Keratinocyte (primary cell): ENCODE measurements at regions not wholly inside any gene's neighbourhood (a gene's known extent, or its start where the extent isn't known, plus 50 kb on each side); places are given as distances from the start of the nearest gene placed in this dataset.

Source experiments
- DNase-seq: peaks from one replicate; pipeline ENCODE4 v3.0.0-alpha.2; 2011; ENCODE audit warnings: low read depth, missing footprints, low spot score
- FAIRE-seq: peaks from 2 replicates; lab custom pipeline; 2011; peaks lifted over from hg19 to GRCh38; lab: Jason Lieb, UNC
- H2AFZ ChIP-seq: 2 replicates; pipeline ENCODE4 v1.6.0; 2012; ENCODE audit warnings: low read length, control low read depth, inconsistent platforms; ENCODE audit not compliant: control insufficient read depth
- H3K27ac ChIP-seq: 2 replicates; pipeline ENCODE4 v1.5.1; 2011; ENCODE audit warnings: low read length; ENCODE audit not compliant: control insufficient read depth, insufficient read depth
- H3K27me3 ChIP-seq: 3 replicates; pipeline ENCODE4 v1.6.0; 2011; ENCODE audit warnings: low read length; ENCODE audit not compliant: control insufficient read depth, insufficient read depth; ENCODE audit errors: extremely low read depth
- H3K36me3 ChIP-seq, 2 experiments: 2 replicates in 1 of 2; 3 replicates in 1 of 2; pipeline ENCODE4 v1.5.1; 2011; ENCODE audit warnings: low read length in 2 of 2, mild to moderate bottlenecking in 1 of 2; ENCODE audit not compliant: control insufficient read depth in 2 of 2, insufficient read depth in 2 of 2; ENCODE audit errors: extremely low read depth in 1 of 2
- H3K4me1 ChIP-seq: 3 replicates; pipeline ENCODE4 v1.5.1; 2011; ENCODE audit warnings: low read length; ENCODE audit not compliant: control insufficient read depth, insufficient read depth; ENCODE audit errors: extremely low read depth
- H3K4me2 ChIP-seq: 3 replicates; pipeline ENCODE4 v1.6.0; 2011; ENCODE audit warnings: low read depth, low read length; ENCODE audit not compliant: control insufficient read depth, insufficient read depth; ENCODE audit errors: extremely low read depth
- H3K4me3 ChIP-seq, 3 experiments: fragments of 200-600 bp in 1 of 3; sonication (generic) in 1 of 3; 2 replicates in 2 of 3; 3 replicates in 1 of 3; pipeline ENCODE4 v1.5.1; 2011 to 2016; ENCODE audit warnings: low read length in 3 of 3, mild to moderate bottlenecking in 3 of 3, control low read depth in 2 of 3, inconsistent platforms in 1 of 3, low read depth in 1 of 3, mixed read lengths in 1 of 3, mixed run types in 1 of 3, moderate library complexity in 1 of 3; ENCODE audit not compliant: control insufficient read depth in 2 of 3, insufficient read depth in 2 of 3; ENCODE audit errors: extremely low read depth in 1 of 3
- H3K79me2 ChIP-seq: 2 replicates; pipeline ENCODE4 v1.6.0; 2012; ENCODE audit warnings: low read length; ENCODE audit not compliant: control insufficient read depth, insufficient read depth
- H3K9ac ChIP-seq: 3 replicates; pipeline ENCODE4 v1.6.0; 2011; ENCODE audit warnings: low read length; ENCODE audit not compliant: control insufficient read depth, insufficient read depth; ENCODE audit errors: extremely low read depth
- H3K9me1 ChIP-seq: 3 replicates; pipeline ENCODE4 v1.6.0; 2011; ENCODE audit warnings: low read length; ENCODE audit not compliant: control insufficient read depth, insufficient read depth; ENCODE audit errors: extremely low read depth
- H3K9me3 ChIP-seq: 2 replicates; pipeline ENCODE4 v1.5.1; 2012; ENCODE audit warnings: low read depth, low read length; ENCODE audit not compliant: control insufficient read depth
- H4K20me1 ChIP-seq: 3 replicates; pipeline ENCODE4 v1.6.0; 2011; ENCODE audit warnings: low read length; ENCODE audit not compliant: control insufficient read depth, insufficient read depth; ENCODE audit errors: extremely low read depth
- CTCF ChIP-seq, 3 experiments: IDR thresholded peaks in 1 of 3; conservative IDR thresholded peaks in 1 of 3; optimal IDR thresholded peaks in 1 of 3; 2 replicates in 2 of 3; 3 replicates in 1 of 3; pipeline versions ENCODE3 to v1.5.1; 2011; ENCODE audit warnings: low read length in 3 of 3, mild to moderate bottlenecking in 3 of 3, moderate library complexity in 2 of 3, control low read depth in 1 of 3, inconsistent platforms in 1 of 3; ENCODE audit not compliant: insufficient read depth in 2 of 3; ENCODE audit errors: extremely low read depth in 1 of 3
- EZH2 ChIP-seq: IDR thresholded peaks from one replicate; pipeline ENCODE4 v1.6.1; 2012; ENCODE audit warnings: inconsistent platforms, mild to moderate bottlenecking, low read length, moderate library complexity
- dilution Hi-C: fragments of 300-500 bp; cut with MboI; formaldehyde crosslinking; loops from one replicate; pipeline ENCODE4 v1.7.0; 2020; ENCODE audit warnings: low sequenced_read_pairs; ENCODE audit not compliant: extremely low pct_ligation_motif_present

GRCh38 chr7:41375582-41375981, 327.3 kb downstream of the INHBA start:
- TF ChIP-seq CTCF (optimal IDR thresholded peaks at IDR 0.05 in 1 of 3, IDR thresholded peaks at IDR 0.05 in 1 of 3, conservative IDR thresholded peaks at IDR 0.05 in 1 of 3; ENCODE audit: extremely low read depth in 1 of 3, insufficient read depth in 2 of 3, low read length in 3 of 3) (no peak), EZH2 (no peak)
- dilution Hi-C loops, result no loop called here
- H3K9me1 ChIP-seq, result no peaks in the 10 kb centered on the region
- DNase-seq, result no peak
- no peaks in the 10 kb centered on the region for H3K36me3 ChIP-seq
- no peaks in the 10 kb centered on the region for H4K20me1 ChIP-seq
- H3K27me3 ChIP-seq, result no peaks in the 10 kb centered on the region
- H3K4me3 ChIP-seq, result no peak overlapping the region
- FAIRE-seq, result no peak
- no peak overlapping the region for H3K27ac ChIP-seq
- H3K4me1 ChIP-seq, result no peaks in the 10 kb centered on the region
- no peaks in the 10 kb centered on the region for H3K9me3 ChIP-seq
- H3K79me2 ChIP-seq, result no peaks in the 10 kb centered on the region
- no peak overlapping the region for H3K9ac ChIP-seq
- H2AFZ ChIP-seq, result no peak overlapping the region
- H3K4me2 ChIP-seq, result no peak overlapping the region

GRCh38 chr7:41374150-41374848, 328.6 kb downstream of the INHBA start:
- no peak overlapping the region for H3K9ac ChIP-seq
- no peaks in the 10 kb centered on the region for H3K36me3 ChIP-seq
- H3K27me3 ChIP-seq, result no peaks in the 10 kb centered on the region
- no peaks in the 10 kb centered on the region for H3K9me1 ChIP-seq
- H3K27ac ChIP-seq, result no peak overlapping the region
- H3K4me1 ChIP-seq, result no peaks in the 10 kb centered on the region
- no peak overlapping the region for H3K4me2 ChIP-seq
- no peak overlapping the region for H2AFZ ChIP-seq
- no peak for FAIRE-seq
- no peak for DNase-seq
- H3K9me3 ChIP-seq, result no peaks in the 10 kb centered on the region
- no peaks in the 10 kb centered on the region for H3K79me2 ChIP-seq
- no peak for TF ChIP-seq CTCF (optimal IDR thresholded peaks at IDR 0.05 in 1 of 3, IDR thresholded peaks at IDR 0.05 in 1 of 3, conservative IDR thresholded peaks at IDR 0.05 in 1 of 3; ENCODE audit: extremely low read depth in 1 of 3, insufficient read depth in 2 of 3, low read length in 3 of 3)
- no peak for TF ChIP-seq EZH2
- no peak overlapping the region for H3K4me3 ChIP-seq
- H4K20me1 ChIP-seq, result no peaks in the 10 kb centered on the region
- dilution Hi-C loops, result no loop called here
